IMR-90 (cell line): ENCODE measurements at regions not wholly inside any gene's neighbourhood (a gene's known extent, or its start where the extent isn't known, plus 50 kb on each side); places are given as distances from the start of the nearest gene placed in this dataset.

ENCODE experiments used
- ATAC-seq: fragments of 200-7000 bp; cut with Tn5 transposase; 2 replicates; pipeline ENCODE4 v1.9.1; 2020; ENCODE audit warnings: low read depth, mild to moderate bottlenecking, moderate library complexity
- BruUV-seq: library from RNA; stranded (reverse); fragments of 400-500 nt; replicated peaks from 2 replicates; lab custom pipeline; 2021; lab: Mats Ljungman, UMichigan
- CTCF ChIA-PET: fragments of 300-600 bp; formaldehyde crosslinking; extraction: SDS; loops from one replicate; lab custom pipeline; 2021; ENCODE audit warnings: antibody characterized with exemption; lab: Yijun Ruan, JAX
- POLR2A ChIA-PET: fragments of 300-600 bp; sonication (Branson Sonifier 250); formaldehyde crosslinking; loops from one replicate; lab custom pipeline; 2022; ENCODE audit warnings: antibody characterized with exemption; ENCODE audit not compliant: unreplicated experiment; lab: Charles Lee
- DNase-seq: peaks from one replicate; pipeline ENCODE4 v3.0.0; 2013
- H2AFZ ChIP-seq: replicated peaks from 2 replicates; pipeline ENCODE3; 2013; ENCODE audit warnings: low read length, mild to moderate bottlenecking; ENCODE audit not compliant: poor library complexity
- H2AK5ac ChIP-seq: 2 replicates; pipeline ENCODE4 v1.6.1; 2013; ENCODE audit warnings: low read depth, low read length, inconsistent platforms
- H2AK9ac ChIP-seq: replicated peaks from 2 replicates; pipeline ENCODE3; 2013; ENCODE audit warnings: mild to moderate bottlenecking, low read depth, low read length, moderate library complexity; ENCODE audit not compliant: poor library complexity
- H2BK120ac ChIP-seq: 2 replicates; pipeline ENCODE4 v1.6.1; 2013; ENCODE audit warnings: low read depth, low read length, inconsistent platforms
- H2BK15ac ChIP-seq: 3 replicates; pipeline ENCODE4 v1.6.1; 2013; ENCODE audit warnings: low read depth, low read length, inconsistent platforms
- H2BK20ac ChIP-seq: 2 replicates; pipeline ENCODE4 v1.6.1; 2013; ENCODE audit warnings: low read depth, mild to moderate bottlenecking, inconsistent platforms, low read length, moderate library complexity
- H2BK5ac ChIP-seq: 2 replicates; pipeline ENCODE4 v1.6.1; 2013; ENCODE audit warnings: mild to moderate bottlenecking, low read depth, low read length, inconsistent platforms; ENCODE audit not compliant: poor library complexity, severe bottlenecking
- H3K14ac ChIP-seq: replicated peaks from 2 replicates; pipeline ENCODE4 v1.6.1; 2013; ENCODE audit warnings: low read depth, low read length, inconsistent platforms
- H3K18ac ChIP-seq: 2 replicates; pipeline ENCODE4 v1.6.1; 2013; ENCODE audit warnings: low read depth, low read length, control low read depth
- H3K23ac ChIP-seq: 2 replicates; pipeline ENCODE4 v1.6.1; 2013; ENCODE audit warnings: low read depth, low read length, inconsistent platforms
- H3K27ac ChIP-seq: 2 replicates; pipeline ENCODE4 v1.5.1; 2013; ENCODE audit warnings: mild to moderate bottlenecking, control low read depth, low read length; ENCODE audit not compliant: insufficient read depth
- H3K27me3 ChIP-seq: 2 replicates; pipeline ENCODE4 v1.6.1; 2013; ENCODE audit warnings: low read length; ENCODE audit not compliant: control insufficient read depth, insufficient read depth
- H3K36me3 ChIP-seq: 2 replicates; pipeline ENCODE4 v1.6.1; 2013; ENCODE audit warnings: low read length, mixed read lengths; ENCODE audit not compliant: control insufficient read depth, insufficient read depth
- H3K4ac ChIP-seq: 2 replicates; pipeline ENCODE4 v1.6.1; 2013; ENCODE audit warnings: low read depth, low read length, inconsistent platforms
- H3K4me1 ChIP-seq: 2 replicates; pipeline ENCODE4 v1.6.1; 2013; ENCODE audit warnings: low read length, mixed read lengths; ENCODE audit not compliant: control insufficient read depth, insufficient read depth
- H3K4me2 ChIP-seq: 2 replicates; pipeline ENCODE4 v1.6.1; 2013; ENCODE audit warnings: low read depth, mild to moderate bottlenecking, control low read depth, low read length, moderate library complexity
- H3K4me3 ChIP-seq: 2 replicates; pipeline ENCODE4 v1.5.1; 2013; ENCODE audit warnings: low read depth, mild to moderate bottlenecking, control low read depth, low read length, moderate library complexity; ENCODE audit not compliant: insufficient read depth
- H3K56ac ChIP-seq: 2 replicates; pipeline ENCODE4 v1.6.1; 2013; ENCODE audit warnings: low read length, inconsistent platforms; ENCODE audit not compliant: insufficient read depth; ENCODE audit errors: extremely low read depth
- H3K79me1 ChIP-seq, 2 experiments: 2 replicates each; pipeline ENCODE4 v1.6.1; 2013; ENCODE audit warnings: low read length in 2 of 2, inconsistent platforms in 1 of 2, low read depth in 1 of 2
- H3K9ac ChIP-seq: 2 replicates; pipeline ENCODE4 v1.6.1; 2013; ENCODE audit warnings: low read depth, low read length, control low read depth
- H3K9me1 ChIP-seq: 2 replicates; pipeline ENCODE4 v1.6.1; 2013; ENCODE audit warnings: low read length, inconsistent platforms; ENCODE audit not compliant: insufficient read depth
- H3K9me3 ChIP-seq: 2 replicates; pipeline ENCODE4 v1.6.1; 2013; ENCODE audit warnings: low read length; ENCODE audit not compliant: control insufficient read depth, insufficient read depth
- H4K20me1 ChIP-seq: 2 replicates; pipeline ENCODE4 v1.6.1; 2013; ENCODE audit warnings: low read length, inconsistent platforms; ENCODE audit not compliant: insufficient read depth
- H4K5ac ChIP-seq: 2 replicates; pipeline ENCODE4 v1.6.1; 2013; ENCODE audit warnings: mild to moderate bottlenecking, low read depth, low read length, control low read depth
- H4K8ac ChIP-seq, 2 experiments: 2 replicates each; pipeline ENCODE4 v1.6.1; 2013; ENCODE audit warnings: low read depth in 2 of 2, low read length in 2 of 2, control low read depth in 1 of 2, inconsistent platforms in 1 of 2
- H4K91ac ChIP-seq: 2 replicates; pipeline ENCODE4 v1.6.1; 2013; ENCODE audit warnings: low read depth, low read length, inconsistent platforms; ENCODE audit not compliant: insufficient read depth
- BHLHE40 ChIP-seq: fragments of 150-350 bp; IDR thresholded peaks from 2 replicates; pipeline ENCODE4 v1.6.1; 2016; ENCODE audit warnings: mild to moderate bottlenecking, low read depth, low read length
- CEBPB ChIP-seq: IDR thresholded peaks from 2 replicates; pipeline ENCODE4 v1.6.1; 2012; ENCODE audit warnings: low read depth, low read length, improper control_type of control experiment
- CHD1 ChIP-seq: IDR thresholded peaks from 2 replicates; pipeline ENCODE4 v1.6.1; 2012; ENCODE audit warnings: low read depth, low read length, improper control_type of control experiment
- CTCF ChIP-seq: conservative IDR thresholded peaks from 2 replicates; pipeline ENCODE4 v1.5.1; 2012; ENCODE audit warnings: mild to moderate bottlenecking, low read depth, low read length, improper control_type of control experiment
- ELK1 ChIP-seq: fragments of 150-350 bp; IDR thresholded peaks from 2 replicates; pipeline ENCODE4 v1.6.1; 2016; ENCODE audit warnings: low read depth, mild to moderate bottlenecking, low read length, moderate library complexity, borderline replicate concordance
- FOS ChIP-seq: fragments of 150-350 bp; IDR thresholded peaks from 2 replicates; pipeline ENCODE4 v1.6.1; 2016; ENCODE audit warnings: low read depth, low read length
- MAFK ChIP-seq: IDR thresholded peaks from 2 replicates; pipeline ENCODE4 v1.6.1; 2012; ENCODE audit warnings: low read depth, low read length, improper control_type of control experiment
- MAZ ChIP-seq: IDR thresholded peaks from 2 replicates; pipeline ENCODE4 v1.6.1; 2012; ENCODE audit warnings: low read depth, mild to moderate bottlenecking, low read length, improper control_type of control experiment, moderate library complexity, borderline replicate concordance
- MXI1 ChIP-seq: IDR thresholded peaks from 2 replicates; pipeline ENCODE4 v1.6.1; 2012; ENCODE audit warnings: low read depth, mild to moderate bottlenecking, low read length, moderate library complexity, borderline replicate concordance
- POLR2A ChIP-seq: IDR thresholded peaks from 2 replicates; pipeline ENCODE4 v1.6.1; 2012; ENCODE audit warnings: mild to moderate bottlenecking, low read depth, low read length
- RAD21 ChIP-seq: IDR thresholded peaks from 2 replicates; pipeline ENCODE4 v1.6.1; 2012; ENCODE audit warnings: low read length, improper control_type of control experiment
- RFX5 ChIP-seq: IDR thresholded peaks from 2 replicates; pipeline ENCODE4 v1.8.0; 2012; ENCODE audit warnings: low read depth, mild to moderate bottlenecking, low read length, moderate library complexity
- SMC3 ChIP-seq: fragments of 150-350 bp; IDR thresholded peaks from 2 replicates; pipeline ENCODE4 v1.6.1; 2016; ENCODE audit warnings: low read depth, mild to moderate bottlenecking, antibody characterized with exemption, low read length, moderate library complexity
- USF2 ChIP-seq: fragments of 150-350 bp; IDR thresholded peaks from 2 replicates; pipeline ENCODE4 v1.6.1; 2017; ENCODE audit warnings: mild to moderate bottlenecking, antibody characterized with exemption, low read length, low read depth
- WGBS, 2 experiments: methylation state at CpG; one replicate each; pipeline versions ENCODE4 v1.1.5 to v1.1.7; 2013; ENCODE audit warnings: missing lambda C conversion rate in 2 of 2; ENCODE audit not compliant: insufficient read length in 1 of 2; ENCODE audit errors: extremely low coverage in 2 of 2; 5-methylcytosine and 5-hydroxymethylcytosine counted together
- dilution Hi-C: fragments of 300-500 bp; cut with HindIII; formaldehyde crosslinking; loops from one replicate; pipeline ENCODE4 v1.14.3; 2018; ENCODE audit warnings: low sequenced_read_pairs; ENCODE audit not compliant: unreplicated experiment
- in situ Hi-C: fragments of 300-500 bp; cut with MboI; formaldehyde crosslinking; loops from 3 replicates; pipeline ENCODE4 v1.14.3; 2019; ENCODE audit warnings: low sequenced_read_pairs, inconsistent platforms, mixed read lengths
- intact Hi-C: fragments of 100-400 bp; cut with micrococcal nuclease; formaldehyde crosslinking; loops from 2 replicates; pipeline ENCODE4 v1.10.0; 2022

GRCh38 chr1:197986817-197987216, 69.6 kb downstream of the LHX9 start:
- H2AK9ac ChIP-seq: no peak overlapping the region
- CTCF ChIA-PET: no interaction called here
- H3K9me1 ChIP-seq: no peaks in the 10 kb centered on the region
- no peak overlapping the region for H2AK5ac ChIP-seq
- H3K4me2 ChIP-seq: no peak overlapping the region
- BruUV-seq: no TSS peak
- DNase-seq (no peak), ATAC-seq (no peak)
- intact Hi-C loops: no loop called here
- no CpG with 5 or more reads among the region's 3 CpGs for WGBS, 2 experiments
- H4K8ac ChIP-seq: no peak overlapping the region
- no peak overlapping the region for H3K18ac ChIP-seq
- no peak overlapping the region for H3K4ac ChIP-seq
- no peaks in the 10 kb centered on the region for H3K9me3 ChIP-seq
- H4K5ac ChIP-seq: no peak overlapping the region
- H4K20me1 ChIP-seq: no peaks in the 10 kb centered on the region
- no peak overlapping the region for H2BK120ac ChIP-seq
- peaks cover 3% of the 10 kb centered on the region; the same call in 1 of the 2 replicates for H3K4me1 ChIP-seq
- H2AFZ ChIP-seq: no peak overlapping the region
- POLR2A ChIA-PET: no interaction called here
- no peak overlapping the region for H2BK5ac ChIP-seq
- no peaks in the 10 kb centered on the region for H3K79me1 ChIP-seq
- H3K14ac ChIP-seq: no peak overlapping the region
- dilution Hi-C loops: no loop called here
- H2BK15ac ChIP-seq: no peak overlapping the region
- no peak overlapping the region for H4K91ac ChIP-seq
- no peak overlapping the region for H3K56ac ChIP-seq
- in situ Hi-C loops: no loop called here
- no peak overlapping the region for H3K27ac ChIP-seq
- H2BK20ac ChIP-seq: no peak overlapping the region
- no peaks in the 10 kb centered on the region for H3K27me3 ChIP-seq
- no peak overlapping the region for H3K23ac ChIP-seq
- TF ChIP-seq USF2 (no peak), RFX5 (no peak), MAFK (no peak), SMC3 (no peak), POLR2A (no peak), RAD21 (no peak), CTCF (no peak), FOS (no peak), BHLHE40 (no peak), MXI1 (no peak), ELK1 (no peak), MAZ (no peak), CHD1 (no peak), CEBPB (no peak)
- no peak overlapping the region for H3K9ac ChIP-seq
- H3K4me3 ChIP-seq: no peak overlapping the region
- no peaks in the 10 kb centered on the region for H3K36me3 ChIP-seq
